A549 (cell line): ENCODE measurements at regions not wholly inside any gene's neighbourhood (a gene's known extent, or its start where the extent isn't known, plus 50 kb on each side); places are given as distances from the start of the nearest gene placed in this dataset.

Experiments
- ATAC-seq, 2 experiments: fragments of 200-7000 bp in 1 of 2; fragments of >200 bp in 1 of 2; cut with Nextera tagmentation in 1 of 2; cut with Tn5 transposase in 1 of 2; 3 replicates each; pipeline versions ENCODE4 v1.8.0 to v1.9.1; 2018 to 2020; ENCODE audit warnings: mild to moderate bottlenecking in 1 of 2, moderate library complexity in 1 of 2
- CTCF ChIA-PET: fragments of 300-600 bp; sonication (Branson Sonifier 250); formaldehyde crosslinking; extraction: SDS; loops from one replicate; lab custom pipeline; 2021; ENCODE audit warnings: antibody characterized with exemption, inconsistent platforms; lab: Yijun Ruan, JAX
- POLR2A ChIA-PET: fragments of 350-600 bp; formaldehyde crosslinking; extraction: SDS; loops from one replicate; lab custom pipeline; 2021; ENCODE audit warnings: antibody characterized with exemption, inconsistent platforms; lab: Yijun Ruan, JAX
- DNase-seq, 2 experiments: peaks; one replicate each; pipeline versions ENCODE4 v3.0.0 to v3.0.0-alpha.2; 2011 to 2016; ENCODE audit warnings: low read depth in 1 of 2, low spot score in 1 of 2
- FAIRE-seq: peaks from 2 replicates; lab custom pipeline; 2011; peaks lifted over from hg19 to GRCh38; lab: Jason Lieb, UNC
- H3K27ac ChIP-seq, 2 experiments: fragments of >200 bp; sonication (Bioruptor Twin); formaldehyde crosslinking; 3 replicates each; pipeline ENCODE4 v1.5.1; 2016 to 2017
- H3K4me1 ChIP-seq: fragments of >200 bp; sonication (Bioruptor Twin); formaldehyde crosslinking; 3 replicates; pipeline ENCODE4 v1.6.1; 2016
- H3K4me2 ChIP-seq: fragments of >200 bp; sonication (Bioruptor Twin); formaldehyde crosslinking; 3 replicates; pipeline ENCODE4 v1.6.1; 2016
- H3K4me3 ChIP-seq: fragments of >200 bp; sonication (Bioruptor Twin); formaldehyde crosslinking; 3 replicates; pipeline ENCODE4 v1.5.1; 2016
- H3K9me3 ChIP-seq: fragments of >200 bp; sonication (Bioruptor Twin); formaldehyde crosslinking; 3 replicates; pipeline ENCODE4 v1.6.1; 2016
- CHD4 ChIP-seq: fragments of 200-600 bp; sonication (generic); IDR thresholded peaks from 2 replicates; pipeline ENCODE4 v1.6.1; 2016; ENCODE audit warnings: antibody characterized with exemption, mild to moderate bottlenecking, borderline replicate concordance
- ESRRA ChIP-seq: fragments of 150-350 bp; IDR thresholded peaks from 2 replicates; pipeline ENCODE4 v1.6.1; 2014; ENCODE audit warnings: mild to moderate bottlenecking, low read length, borderline replicate concordance
- HOXA7 ChIP-seq: fragments of 250-450 bp; sonication (Bioruptor Pico); IDR thresholded peaks from 2 replicates; pipeline ENCODE4 v1.5.0; 2020; ENCODE audit warnings: mild to moderate bottlenecking, moderate library complexity
- HOXB13 ChIP-seq: fragments of 250-450 bp; sonication (Bioruptor Pico); IDR thresholded peaks from 2 replicates; pipeline ENCODE4 v1.5.0; 2020; ENCODE audit warnings: low read depth, mild to moderate bottlenecking, moderate library complexity
- HOXB5 ChIP-seq: fragments of 250-450 bp; sonication (Bioruptor Pico); IDR thresholded peaks from 2 replicates; pipeline ENCODE4 v1.5.0; 2020; ENCODE audit warnings: mild to moderate bottlenecking, moderate library complexity
- MAFK ChIP-seq: fragments of 450-650 bp; IDR thresholded peaks from 2 replicates; pipeline ENCODE4 v1.6.1; 2014; ENCODE audit not compliant: partially characterized antibody
- MAZ ChIP-seq: fragments of 150-350 bp; IDR thresholded peaks from 2 replicates; pipeline ENCODE4 v1.6.1; 2014; ENCODE audit warnings: antibody characterized with exemption, low read depth, low read length, borderline replicate concordance
- NFE2L2 ChIP-seq: fragments of 150-350 bp; conservative IDR thresholded peaks from 2 replicates; pipeline ENCODE4 v1.6.1; 2014; ENCODE audit warnings: low read length
- NR3C1 ChIP-seq: fragments of >200 bp; sonication (Bioruptor Twin); formaldehyde crosslinking; IDR thresholded peaks from 3 replicates; pipeline ENCODE4 v1.6.1; 2017
- PHF8 ChIP-seq: fragments of 200-600 bp; sonication (generic); IDR thresholded peaks from 2 replicates; pipeline ENCODE4 v1.6.1; 2016; ENCODE audit warnings: low read depth, mild to moderate bottlenecking, antibody characterized with exemption, moderate library complexity, borderline replicate concordance
- POLR2A ChIP-seq: IDR thresholded peaks from 2 replicates; pipeline ENCODE4 v1.6.1; 2012; ENCODE audit warnings: mild to moderate bottlenecking, low read length
- POLR2AphosphoS2 ChIP-seq: conservative IDR thresholded peaks from 2 replicates; pipeline ENCODE4 v1.6.1; 2012; ENCODE audit warnings: low read length, improper control_type of control experiment, inconsistent platforms
- RAD21 ChIP-seq, 2 experiments: fragments of >200 bp in 1 of 2; sonication (Bioruptor Twin) in 1 of 2; formaldehyde crosslinking in 1 of 2; IDR thresholded peaks in 1 of 2; conservative IDR thresholded peaks in 1 of 2; 2 replicates in 1 of 2; 3 replicates in 1 of 2; pipeline ENCODE4 v1.6.1; 2012 to 2018; ENCODE audit warnings: inconsistent platforms in 1 of 2
- SMC3 ChIP-seq: fragments of >200 bp; sonication (Bioruptor Twin); formaldehyde crosslinking; IDR thresholded peaks from 3 replicates; pipeline ENCODE4 v1.6.1; 2018; ENCODE audit warnings: inconsistent platforms
- TFCP2L1 ChIP-seq: fragments of 250-450 bp; sonication (Bioruptor Pico); IDR thresholded peaks from 2 replicates; pipeline ENCODE4 v1.5.0; 2021; ENCODE audit warnings: mild to moderate bottlenecking
- ZC3H11A ChIP-seq: fragments of 450-650 bp; IDR thresholded peaks from 2 replicates; pipeline ENCODE4 v1.6.1; 2014; ENCODE audit warnings: antibody characterized with exemption, mild to moderate bottlenecking
- ZFP36 ChIP-seq: fragments of 450-650 bp; IDR thresholded peaks from 2 replicates; pipeline ENCODE4 v1.6.1; 2014; ENCODE audit warnings: borderline replicate concordance; ENCODE audit not compliant: partially characterized antibody
- WGBS: methylation state at CpG from one replicate; pipeline ENCODE4 v1.1.6; 2017; ENCODE audit errors: missing lambda C conversion rate; 5-methylcytosine and 5-hydroxymethylcytosine counted together
- TF ChIP-seq, protein P1 (sequence below): fragments of >200 bp; sonication (Bioruptor Twin); formaldehyde crosslinking; IDR thresholded peaks from 2 replicates; pipeline ENCODE4 v1.6.1; 2016
- TF ChIP-seq, protein P2 (sequence below): fragments of >200 bp; sonication (Bioruptor Twin); formaldehyde crosslinking; IDR thresholded peaks from 3 replicates; pipeline ENCODE4 v1.5.1; 2016

DNA sequence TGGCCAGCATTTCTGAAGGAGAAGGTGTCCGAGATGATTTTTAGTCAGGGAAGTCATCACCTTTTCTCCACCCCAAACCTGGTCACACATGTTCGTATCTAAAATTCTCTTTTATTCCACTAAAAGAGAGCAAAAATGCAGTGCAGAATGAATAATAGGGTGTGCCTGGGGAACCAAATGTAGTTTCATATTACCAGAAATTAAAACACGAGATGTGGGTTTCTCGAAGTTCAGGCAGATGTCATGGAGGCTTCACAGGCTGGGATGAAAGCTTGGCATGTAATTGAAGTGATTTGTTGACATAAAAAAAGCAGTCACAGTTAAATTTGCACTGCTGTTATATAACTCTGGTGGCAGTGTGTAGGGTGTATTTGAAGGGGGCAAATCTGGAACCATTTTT lies 165.5 kb upstream of the PDE5A start:
- ChIA-PET POLR2A (no interaction called here), CTCF (no interaction called here)
- ATAC-seq, result no peak
- no peak overlapping the region for H3K27ac ChIP-seq
- 49% methylated on average over 4 of the region's 4 CpGs for whole genome bisulfite sequencing
- no peak overlapping the region for H3K4me3 ChIP-seq
- 0 out of 3 replicates have a peak, but pooled peaks cover 3% of the 10 kb centered on the region for H3K4me1 ChIP-seq
- H3K4me2 ChIP-seq, result no peak overlapping the region
- FAIRE-seq, result no peak
- TF ChIP-seq ZFP36 (no peak), HOXB5 (CRISPR knock-in tag) (no peak), NFE2L2 (no peak), HOXA7 (CRISPR knock-in tag) (no peak), RAD21 (conservative IDR thresholded peaks at IDR 0.05 in 1 of 2, IDR thresholded peaks at IDR 0.05 in 1 of 2) (no peak), HOXB13 (no peak), MAFK (no peak), POLR2A (no peak), ZC3H11A (no peak)
- TF ChIP-seq, protein P1, sequence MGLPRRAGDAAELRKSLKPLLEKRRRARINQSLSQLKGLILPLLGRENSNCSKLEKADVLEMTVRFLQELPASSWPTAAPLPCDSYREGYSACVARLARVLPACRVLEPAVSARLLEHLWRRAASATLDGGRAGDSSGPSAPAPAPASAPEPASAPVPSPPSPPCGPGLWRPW, result no peak
- DNase-seq, result no peak
- H3K9me3 ChIP-seq, result no peaks in the 10 kb centered on the region

DNA sequence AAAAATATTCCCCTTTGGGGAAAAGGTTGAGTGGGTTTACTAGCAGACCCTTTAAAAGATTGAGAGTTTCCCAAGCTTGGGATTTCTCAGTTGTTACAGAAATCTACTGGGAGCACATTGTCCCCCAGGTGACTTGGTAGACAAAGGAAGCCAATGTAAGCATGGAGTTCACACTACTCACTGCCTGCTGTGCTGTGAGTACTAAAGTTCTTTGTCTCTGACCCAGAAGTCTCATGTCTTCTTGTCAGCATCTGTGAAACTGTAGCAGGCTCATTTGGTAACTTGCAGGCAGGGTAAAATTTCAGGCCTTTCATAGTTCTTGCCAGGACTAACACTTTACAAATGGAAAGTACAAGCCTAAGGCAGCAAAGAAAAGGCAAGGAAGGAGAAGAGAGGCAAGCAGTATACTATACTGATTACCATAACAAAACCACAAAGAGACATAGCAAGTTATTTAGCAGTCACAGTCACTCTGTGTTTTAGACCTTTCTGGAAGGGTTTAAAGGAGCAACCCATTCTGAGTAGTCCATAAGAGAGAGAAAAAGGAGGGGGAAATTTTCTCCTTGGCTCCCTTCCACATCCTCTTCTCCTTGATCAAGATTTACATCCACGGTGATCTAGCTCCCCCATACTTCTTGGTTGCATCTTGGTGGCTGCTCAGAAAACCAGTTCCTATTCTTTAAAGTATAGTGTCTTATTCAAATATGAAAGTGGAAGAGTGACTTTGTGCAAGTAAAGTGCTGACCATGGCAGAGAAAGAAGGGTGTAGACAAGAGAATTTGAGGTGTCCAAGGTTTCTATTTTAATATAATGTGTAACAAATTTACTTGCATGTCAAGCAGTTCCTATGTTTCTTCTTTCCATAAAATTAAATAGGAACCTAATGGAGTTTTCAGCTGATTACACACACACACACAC lies 160.0 kb upstream of the PDE5A start:
- Histone ChIP-seq H3K9me3 (no peaks in the 10 kb centered on the region), H3K4me2 (no peak overlapping the region), H3K4me1 (no peaks in the 10 kb centered on the region), H3K27ac (no peak overlapping the region), H3K4me3 (no peak overlapping the region)
- no peak for DNase-seq
- FAIRE-seq, result no peak
- TF ChIP-seq POLR2AphosphoS2 (no peak), RAD21 (conservative IDR thresholded peaks at IDR 0.05 in 1 of 2, IDR thresholded peaks at IDR 0.05 in 1 of 2) (no peak), PHF8 (no peak), CHD4 (no peak), TFCP2L1 (CRISPR knock-in tag) (no peak), MAZ (no peak), ESRRA (no peak), NR3C1 (no peak)
- WGBS, result 62% methylated on average over 1 of the region's 1 CpG
- CTCF ChIA-PET, result interaction anchor here (2.5 kb wide), 1 partner anchor 160 kb away, joined by 16 read pairs; the partner anchor contains the start of gene PDE5A
- POLR2A ChIA-PET, result no interaction called here
- no peak for ATAC-seq

DNA sequence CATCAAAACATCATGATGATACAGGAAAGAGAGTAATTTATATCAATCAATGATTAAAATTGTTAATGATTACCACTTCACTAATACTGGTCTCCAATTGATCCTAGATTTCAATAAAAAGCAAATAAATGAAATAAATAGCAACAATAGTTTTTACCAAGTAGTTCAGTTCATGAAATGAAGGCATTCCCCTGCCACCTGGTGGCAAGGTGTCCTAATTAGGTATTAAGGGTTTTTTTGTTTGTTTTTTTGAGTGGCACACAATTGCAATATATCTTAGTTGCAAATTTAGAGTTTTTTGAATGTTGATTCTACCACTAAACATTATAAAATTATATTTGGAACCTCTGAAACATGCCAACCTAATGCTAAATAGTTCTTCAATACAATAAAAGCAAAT lies 157.4 kb upstream of the PDE5A start:
- Histone ChIP-seq H3K4me1 (no peaks in the 10 kb centered on the region), H3K9me3 (no peaks in the 10 kb centered on the region; the same call in 2 of the 3 replicates), H3K4me2 (no peak overlapping the region), H3K4me3 (no peak overlapping the region), H3K27ac (no peak overlapping the region)
- peak in 1 of 2 experiments; percentile 25 for DNase-seq
- ChIA-PET CTCF (interaction anchor here (2.5 kb wide), 1 partner anchor 157 kb away, joined by 16 read pairs; the partner anchor contains the start of gene PDE5A), POLR2A (interaction anchor here (1.0 kb wide), 1 partner anchor 157 kb away, joined by 3 read pairs; the partner anchor contains the start of gene PDE5A)
- ATAC-seq, result no peak
- FAIRE-seq, result no peak
- TF ChIP-seq RAD21 (conservative IDR thresholded peaks at IDR 0.05 in 1 of 2, IDR thresholded peaks at IDR 0.05 in 1 of 2) (peak; percentile 42 to 49; a peak in 4 of 5 replicates), NFE2L2 (no peak), SMC3 (peak; percentile 52)
- TF ChIP-seq, protein P2, sequence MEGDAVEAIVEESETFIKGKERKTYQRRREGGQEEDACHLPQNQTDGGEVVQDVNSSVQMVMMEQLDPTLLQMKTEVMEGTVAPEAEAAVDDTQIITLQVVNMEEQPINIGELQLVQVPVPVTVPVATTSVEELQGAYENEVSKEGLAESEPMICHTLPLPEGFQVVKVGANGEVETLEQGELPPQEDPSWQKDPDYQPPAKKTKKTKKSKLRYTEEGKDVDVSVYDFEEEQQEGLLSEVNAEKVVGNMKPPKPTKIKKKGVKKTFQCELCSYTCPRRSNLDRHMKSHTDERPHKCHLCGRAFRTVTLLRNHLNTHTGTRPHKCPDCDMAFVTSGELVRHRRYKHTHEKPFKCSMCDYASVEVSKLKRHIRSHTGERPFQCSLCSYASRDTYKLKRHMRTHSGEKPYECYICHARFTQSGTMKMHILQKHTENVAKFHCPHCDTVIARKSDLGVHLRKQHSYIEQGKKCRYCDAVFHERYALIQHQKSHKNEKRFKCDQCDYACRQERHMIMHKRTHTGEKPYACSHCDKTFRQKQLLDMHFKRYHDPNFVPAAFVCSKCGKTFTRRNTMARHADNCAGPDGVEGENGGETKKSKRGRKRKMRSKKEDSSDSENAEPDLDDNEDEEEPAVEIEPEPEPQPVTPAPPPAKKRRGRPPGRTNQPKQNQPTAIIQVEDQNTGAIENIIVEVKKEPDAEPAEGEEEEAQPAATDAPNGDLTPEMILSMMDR, result peak; percentile 28
